NOMO-1 treated with dmso at 0.1 percent for 144 hours (cell line): ENCODE measurements at regions not wholly inside any gene's neighbourhood (a gene's known extent, or its start where the extent isn't known, plus 50 kb on each side); places are given as distances from the start of the nearest gene placed in this dataset.

Experiments
- DNase-seq: peaks from one replicate; lab custom pipeline; 2025; ENCODE audit not compliant: unreplicated experiment; lab: John Stamatoyannopoulos, UW

DNA sequence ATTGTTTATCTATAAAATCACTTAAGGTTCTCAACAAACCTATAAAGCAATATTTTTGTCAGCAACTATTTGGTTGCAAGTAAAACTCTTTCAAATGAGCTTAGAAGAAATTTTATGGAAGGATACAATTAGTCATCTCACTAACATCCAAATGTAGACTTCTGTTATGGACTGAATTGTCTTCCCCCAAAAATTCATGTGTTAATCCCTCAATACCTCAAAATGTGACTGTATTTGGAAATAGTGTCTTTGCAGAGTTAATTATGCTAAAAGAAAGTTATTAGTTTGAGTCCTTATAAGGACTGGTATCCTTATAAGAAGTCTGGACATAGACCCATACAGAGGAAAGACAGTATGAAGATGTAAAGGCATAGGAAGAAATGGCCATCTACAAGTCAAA, 357.8 kb upstream of the PRMT6 start:
- no peak for DNase-seq

DNA sequence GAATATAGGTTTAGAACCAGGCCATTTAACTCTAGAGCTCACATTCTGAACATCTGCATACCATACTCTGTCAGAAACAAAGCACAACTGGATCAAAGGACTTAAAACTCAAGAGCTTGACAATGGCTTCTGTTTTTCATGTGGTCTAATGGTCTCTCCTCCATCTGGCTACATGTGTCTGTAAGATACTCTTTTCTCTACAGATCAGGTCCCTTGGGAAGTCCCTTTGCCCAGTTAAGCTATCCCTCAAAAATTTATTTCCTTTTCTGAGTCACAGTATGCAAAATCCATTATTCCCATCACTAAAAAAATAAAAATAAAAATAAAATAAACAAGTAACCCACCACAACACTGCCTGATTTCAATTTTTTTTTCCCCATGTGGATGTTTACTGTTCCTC, 357.0 kb upstream of the PRMT6 start:
- DNase-seq, result no peak

GRCh38 chr1:106700211-106700610, 356.3 kb upstream of the PRMT6 start:
- DNase-seq, result no peak

DNA sequence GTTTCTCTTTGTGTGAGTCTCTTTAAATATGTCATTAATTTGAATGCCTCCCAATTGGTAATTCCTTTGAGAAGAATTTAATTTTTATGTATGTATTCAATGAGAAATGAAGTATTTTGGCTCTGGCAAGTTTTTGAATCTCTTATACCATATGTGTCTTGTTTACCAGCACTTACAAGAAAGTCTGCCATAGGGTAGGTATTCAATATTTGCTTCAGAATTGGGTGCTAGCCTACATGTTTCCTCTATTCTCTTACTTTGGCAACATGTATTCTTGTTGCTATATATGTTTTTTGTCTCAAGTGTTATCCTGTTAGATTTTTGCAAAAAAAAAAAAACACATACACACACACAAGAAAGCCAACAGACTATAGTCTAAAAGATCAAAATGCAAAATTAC, 350.5 kb upstream of the PRMT6 start:
- DNase-seq, result no peak

DNA sequence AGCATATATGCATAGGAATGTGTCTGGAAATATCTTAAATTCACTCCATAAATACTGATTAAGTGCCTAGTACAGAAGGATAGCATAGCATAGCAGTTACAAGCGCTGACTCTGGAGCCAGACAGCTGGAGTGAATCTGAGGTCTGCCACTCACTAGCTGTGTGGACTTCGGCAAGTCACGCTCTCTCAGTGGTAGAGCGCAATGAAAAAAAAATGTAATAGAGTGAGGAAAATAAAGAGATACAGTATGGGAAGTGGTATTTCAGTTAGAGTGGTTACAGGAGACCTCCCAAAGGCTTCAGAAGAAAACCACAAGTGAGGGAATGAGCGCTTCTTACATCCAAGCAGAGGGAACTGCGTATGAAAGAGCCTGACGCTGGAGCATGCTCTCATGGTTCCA, 338.9 kb upstream of the PRMT6 start:
- DNase-seq, result no peak

DNA sequence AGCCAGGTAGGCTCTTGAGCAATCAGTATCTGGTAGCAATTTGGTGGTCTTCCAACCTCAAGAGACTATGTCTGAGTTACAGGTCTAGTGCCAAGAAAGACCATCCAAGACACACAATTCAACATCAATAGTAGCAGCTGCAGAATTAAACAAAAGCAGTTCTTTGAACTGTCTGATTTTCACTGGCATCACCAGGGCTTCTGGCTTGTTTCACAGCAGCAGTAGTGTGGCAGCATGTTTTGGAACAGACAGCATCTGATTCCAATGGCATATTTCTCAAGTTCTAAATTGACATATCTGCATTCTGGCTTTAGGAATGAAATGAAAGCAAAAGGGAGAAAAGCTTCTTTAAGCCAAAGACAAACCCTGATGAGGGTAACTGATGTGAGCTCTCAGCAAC, 334.7 kb upstream of the PRMT6 start:
- no peak for DNase-seq

DNA sequence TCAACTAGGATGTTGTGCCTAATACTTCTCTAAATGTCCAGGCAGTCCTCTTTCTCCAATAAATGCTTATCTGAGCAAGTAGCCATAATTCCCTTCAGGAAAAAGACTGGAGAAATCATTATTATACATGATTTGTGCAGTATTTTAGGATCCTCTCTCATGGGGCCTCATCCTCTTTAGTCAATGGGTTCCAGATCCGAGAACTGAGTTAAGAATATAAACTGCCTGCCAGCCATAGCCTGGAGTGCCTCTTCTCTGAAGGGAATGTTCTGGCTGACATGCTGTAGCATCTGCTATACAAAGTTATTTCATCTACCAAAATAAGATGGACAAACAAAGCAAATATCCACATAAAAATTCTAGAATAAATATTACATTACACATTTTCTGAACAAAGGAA, 334.0 kb upstream of the PRMT6 start:
- no peak for DNase-seq

DNA sequence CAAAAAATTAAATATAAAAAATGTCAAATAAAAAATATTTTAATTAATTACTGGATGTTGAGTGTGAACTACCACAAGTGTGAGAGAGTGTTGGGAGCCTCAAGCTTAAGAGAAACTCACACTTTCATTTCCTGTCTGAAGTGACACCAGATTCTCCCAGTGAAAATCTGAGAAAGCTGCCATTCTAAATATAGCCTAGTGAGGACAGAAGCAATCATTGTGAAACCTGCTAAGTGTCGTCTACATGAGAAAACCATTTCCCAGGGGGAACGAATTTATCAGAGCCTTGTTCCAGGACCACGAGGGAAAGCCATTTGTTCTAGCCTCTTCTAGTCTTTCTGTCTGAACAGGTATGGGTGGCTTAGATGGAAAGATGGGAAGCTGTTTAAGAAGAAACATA, 329.3 kb upstream of the PRMT6 start:
- DNase-seq, result no peak

DNA sequence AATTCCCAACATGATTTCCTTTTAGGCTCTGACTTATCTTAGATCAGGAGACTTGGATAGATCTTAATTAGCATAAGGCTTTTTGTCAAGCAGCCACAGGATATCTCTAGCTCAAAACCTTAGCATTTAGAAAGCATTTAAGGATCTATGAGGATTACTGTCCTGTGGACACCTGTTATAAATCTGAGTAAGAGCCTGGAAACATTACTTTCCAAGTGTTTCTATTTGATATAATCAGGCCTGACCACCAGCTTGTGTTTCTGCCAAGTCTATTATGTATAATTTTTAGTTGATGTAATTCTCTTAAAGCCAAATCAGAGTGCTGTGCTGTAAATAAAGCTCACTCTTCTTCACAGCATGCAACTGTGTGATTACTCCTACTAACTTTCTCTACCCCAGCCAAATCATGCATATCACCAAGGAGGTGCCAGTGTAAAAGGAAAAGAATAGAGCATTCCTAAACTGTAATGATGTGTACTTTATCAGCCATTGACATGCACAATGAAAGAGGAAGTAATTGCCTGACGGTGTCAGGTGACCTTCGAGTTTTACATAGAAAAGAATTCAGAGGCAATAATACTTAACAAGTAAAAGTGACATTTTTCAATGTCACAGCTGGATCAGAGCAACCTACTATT, 309.9 kb upstream of the PRMT6 start:
- DNase-seq, result no peak

DNA sequence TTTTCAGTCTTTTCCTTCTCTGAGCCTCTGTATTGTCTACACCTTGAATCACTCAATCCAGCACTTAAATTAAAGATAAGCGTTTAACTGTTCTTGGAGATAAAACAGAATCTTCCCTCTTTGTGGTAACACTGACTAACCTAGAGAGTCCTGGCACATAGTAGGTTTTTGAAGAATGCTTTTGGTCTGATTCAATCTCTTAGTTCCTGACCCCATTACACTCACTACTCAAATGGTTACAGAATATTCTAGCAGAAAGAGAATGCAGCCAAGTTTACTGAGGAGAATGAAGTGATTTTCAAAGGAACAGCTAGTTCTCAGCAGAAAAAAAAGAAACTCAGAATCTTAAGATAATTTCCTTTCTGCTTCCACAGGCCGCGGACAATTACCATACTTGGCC, 309.2 kb upstream of the PRMT6 start:
- DNase-seq, result no peak

DNA sequence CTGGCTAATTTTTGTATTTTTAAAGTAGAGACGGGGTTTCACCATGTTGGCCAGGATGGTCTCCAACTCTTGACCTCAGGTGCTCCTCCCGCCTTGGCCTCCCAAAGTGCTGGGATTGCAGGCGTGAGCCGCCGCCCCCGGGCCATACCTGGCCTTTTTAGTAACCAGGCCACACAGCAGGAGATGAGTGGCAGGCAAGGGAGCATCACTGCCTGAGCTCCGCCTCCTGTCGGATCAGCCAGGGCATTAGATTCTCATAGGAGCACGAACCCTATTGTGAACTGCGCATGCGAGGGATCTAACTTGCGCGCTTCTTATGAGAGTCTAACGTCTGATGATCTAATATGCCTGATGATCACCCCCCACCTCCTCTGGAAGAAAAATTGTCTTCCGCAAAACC, 308.7 kb upstream of the PRMT6 start:
- no peak for DNase-seq

DNA sequence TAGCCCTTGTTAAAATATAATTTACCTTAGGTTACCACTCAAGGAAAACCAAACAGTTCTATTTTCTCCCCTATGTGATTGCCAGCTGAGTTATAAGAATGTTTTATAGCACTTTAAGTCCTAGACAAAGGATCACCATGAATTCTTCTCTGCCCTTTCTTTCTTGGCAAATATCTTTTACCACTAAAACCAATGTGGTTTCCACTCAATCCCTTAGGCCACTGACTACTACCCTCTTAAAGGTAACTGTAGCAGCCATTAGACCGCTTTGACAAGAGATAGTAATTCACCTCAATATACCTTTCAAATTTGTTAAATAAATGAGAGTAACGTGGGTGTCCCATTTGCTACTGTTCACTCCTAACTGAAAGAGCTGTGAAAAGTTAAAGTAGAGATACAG, 307.9 kb upstream of the PRMT6 start:
- no peak for DNase-seq

DNA sequence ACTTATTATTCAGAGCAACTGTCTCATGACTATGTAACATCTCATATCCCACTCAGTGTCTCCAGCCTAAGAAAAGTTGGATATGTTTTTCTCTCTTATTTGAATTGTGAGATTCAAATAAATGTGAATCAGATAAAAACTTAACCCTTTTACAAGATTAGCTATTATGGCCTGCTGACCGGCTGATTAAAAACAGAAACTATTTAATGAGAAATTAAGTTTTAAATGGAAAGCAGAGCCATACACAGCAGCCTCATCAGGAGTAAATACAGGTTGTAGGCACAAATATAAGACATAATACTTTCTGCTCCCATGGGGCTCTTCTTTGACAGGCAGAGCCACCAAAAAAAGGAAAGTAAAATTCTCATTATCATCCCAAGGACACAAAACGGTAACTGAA, 307.0 kb upstream of the PRMT6 start:
- DNase-seq, result no peak

DNA sequence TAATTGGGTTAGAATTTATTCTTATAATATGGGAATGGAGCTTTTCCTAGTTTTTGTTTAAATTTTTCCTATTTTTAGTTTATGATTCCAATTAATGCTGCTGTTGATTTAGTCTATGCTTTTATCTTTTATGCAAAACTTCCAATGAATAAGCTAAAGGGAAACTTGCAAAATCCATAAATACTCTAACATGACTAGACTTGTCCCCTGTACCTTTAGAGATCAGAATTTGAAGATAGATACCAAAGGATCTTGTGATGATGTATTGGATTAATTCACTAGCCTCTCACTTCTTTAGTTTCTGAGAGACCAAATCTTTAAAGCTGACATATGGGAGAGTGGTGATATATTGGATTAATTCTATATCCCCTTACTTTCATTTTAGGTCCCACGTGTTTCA, 306.6 kb upstream of the PRMT6 start:
- DNase-seq, result no peak

GRCh38 chr1:106751002-106751401, 305.5 kb upstream of the PRMT6 start:
- DNase-seq, result no peak

GRCh38 chr1:106753066-106753465, 303.4 kb upstream of the PRMT6 start:
- no peak for DNase-seq

GRCh38 chr1:106754957-106755356, 301.5 kb upstream of the PRMT6 start:
- no peak for DNase-seq

- DNase-seq, result no peak
Observed at GRCh38 chr1:106755682-106756406, 300.6 kb upstream of the PRMT6 start.

GRCh38 chr1:106756752-106757151, 299.7 kb upstream of the PRMT6 start:
- DNase-seq, result no peak

GRCh38 chr1:106768077-106768476, 288.4 kb upstream of the PRMT6 start:
- DNase-seq, result no peak

DNA sequence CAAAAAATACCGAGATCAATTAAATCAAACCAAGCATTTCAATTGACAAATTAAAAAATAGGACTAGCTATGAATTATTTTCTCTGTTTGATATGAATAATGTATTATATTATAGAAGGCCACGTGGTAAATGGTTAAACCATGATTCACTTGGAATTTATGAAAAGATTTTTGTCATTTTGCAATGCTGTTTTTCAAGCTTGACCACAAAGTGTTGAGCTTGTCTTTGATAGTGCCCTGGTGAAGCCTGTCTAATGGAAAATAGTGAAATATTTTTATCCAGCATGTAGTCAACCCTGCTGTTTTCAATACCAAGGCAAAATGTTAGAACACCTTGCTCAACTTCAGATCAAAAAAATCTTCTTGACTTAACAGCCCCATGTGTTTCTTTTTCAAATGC, 288.0 kb upstream of the PRMT6 start:
- no peak for DNase-seq

- DNase-seq, result no peak
Observed at GRCh38 chr1:106773206-106773605, 283.3 kb upstream of the PRMT6 start.

GRCh38 chr1:106780066-106780465, 276.4 kb upstream of the PRMT6 start:
- DNase-seq, result no peak
